ENCODE measurements at regions not wholly inside any gene's neighbourhood (a gene's known extent, or its start where the extent isn't known, plus 50 kb on each side); places are given as distances from the start of the nearest gene placed in this dataset.

DNA sequence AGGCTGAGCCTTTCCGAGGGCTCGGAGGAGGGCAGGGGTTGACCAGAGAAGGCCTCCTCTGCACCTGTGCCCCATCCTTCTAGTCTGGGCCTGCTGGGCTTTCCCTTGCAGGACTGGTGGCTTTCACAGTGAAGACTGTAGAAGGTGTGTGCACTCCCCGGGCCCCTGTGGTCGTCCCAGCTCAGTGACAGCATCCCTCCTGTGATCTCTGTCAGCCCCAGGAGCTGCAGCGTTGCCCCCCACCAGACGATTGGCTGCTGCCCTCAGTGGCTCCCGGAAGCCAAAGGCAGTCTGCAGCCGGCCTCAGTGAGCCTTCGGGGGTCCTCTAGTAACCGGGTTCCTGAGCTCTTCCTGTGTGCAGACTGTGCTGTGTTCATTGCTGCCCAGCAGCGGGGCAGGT lies 69.4 kb upstream of the EN2 start:
- H4K5ac ChIP-seq (ENCODE audit: insufficient read length, low read depth, low read length) = no peak overlapping the region
- H3K36me3 ChIP-seq (ENCODE audit: control insufficient read depth in 2 of 4, insufficient read depth in 4 of 4, low read length in 3 of 4) = no peaks in the 10 kb centered on the region
- no peaks in the 10 kb centered on the region for H3K9me3 ChIP-seq (ENCODE audit: insufficient read depth in 2 of 2, low read depth in 1 of 2, low read length in 1 of 2)
- no peaks in the 10 kb centered on the region for H3K79me1 ChIP-seq (ENCODE audit: low read depth, low read length)
- H2BK20ac ChIP-seq (ENCODE audit: low read length) = no peak overlapping the region
- H2BK120ac ChIP-seq (replicated peaks; ENCODE audit: low read depth, low read length) = no peak overlapping the region
- no peaks in the 10 kb centered on the region for H4K20me1 ChIP-seq (replicated peaks in 1 of 2; ENCODE audit: control insufficient read depth in 1 of 2, insufficient read depth in 2 of 2, low read length in 2 of 2)
- peaks cover 13 to 25% (median 21%) of the 10 kb centered on the region in 4 experiments for H3K27me3 ChIP-seq (replicated peaks in 1 of 4; ENCODE audit: control insufficient read depth in 3 of 4, extremely low read depth in 1 of 4, insufficient read depth in 3 of 4, low read length in 3 of 4)
- FAIRE-seq = no peak
- no peak overlapping the region for H2AK5ac ChIP-seq (ENCODE audit: low read depth, low read length)
- POLR2A ChIA-PET (ENCODE audit: partially characterized antibody) = no interaction called here
- no peak overlapping the region for H3K27ac ChIP-seq (ENCODE audit: low read depth, low read length)
- no peak overlapping the region for H2BK12ac ChIP-seq (ENCODE audit: low read depth, low read length)
- H3K4ac ChIP-seq (replicated peaks; ENCODE audit: insufficient read length, low read depth, low read length) = no peak overlapping the region
- no peak overlapping the region for H4K8ac ChIP-seq (ENCODE audit: extremely low read depth, insufficient read depth, low read length)
- H3K79me2 ChIP-seq (ENCODE audit: control insufficient read depth in 1 of 2, insufficient read depth in 2 of 2, low read length in 2 of 2) = no peaks in the 10 kb centered on the region
- no peaks in the 10 kb centered on the region for H3K23me2 ChIP-seq (ENCODE audit: low read depth, low read length)
- H3K4me2 ChIP-seq (ENCODE audit: insufficient read depth in 1 of 2, low read depth in 2 of 2, low read length in 2 of 2) = no peak overlapping the region
- no peak overlapping the region for H3K56ac ChIP-seq (replicated peaks; ENCODE audit: insufficient read length, low read depth, low read length)
- H3K18ac ChIP-seq (ENCODE audit: extremely low read depth, low read length) = no peak overlapping the region
- H3K14ac ChIP-seq (ENCODE audit: insufficient read length) = no peak overlapping the region
- H3K4me1 ChIP-seq (replicated peaks in 1 of 4; ENCODE audit: control insufficient read depth in 3 of 4, insufficient read depth in 4 of 4, low read length in 3 of 4) = no peaks in the 10 kb centered on the region
- H2BK5ac ChIP-seq (ENCODE audit: low read depth, low read length) = no peak overlapping the region
- 89% methylated on average over 9 of the region's 11 CpGs; no CpG with 5 or more reads in 1 of the 2 experiments for WGBS, 2 experiments (ENCODE audit: extremely low coverage in 1 of 2, insufficient coverage in 1 of 2, insufficient read length in 1 of 2, insufficient replicate concordance in 2 of 2, low coverage in 1 of 2, low lambda C conversion rate in 2 of 2, missing lambda C conversion rate in 1 of 2)
- CTCF ChIA-PET (ENCODE audit: partially characterized antibody) = interaction anchor here (1.0 to 2.1 kb wide), 7 partner anchors 9 to 461 kb away, joined by 3 to 6 read pairs (median 4); no protein-coding TSS in a partner anchor
- no peak for DNase-seq (ENCODE audit: low read depth in 1 of 2, low spot score in 2 of 2)
- H3K23ac ChIP-seq (ENCODE audit: insufficient read length) = no peak overlapping the region
- no peak overlapping the region for H2AFZ ChIP-seq (ENCODE audit: low read length)
- no peak overlapping the region for H4K91ac ChIP-seq (replicated peaks; ENCODE audit: insufficient read length, low read length)
- no peak overlapping the region for H3K4me3 ChIP-seq (ENCODE audit: extremely low read depth in 1 of 4, insufficient read depth in 2 of 4, low read depth in 3 of 4, low read length in 4 of 4)
- no peak overlapping the region for H2BK15ac ChIP-seq (ENCODE audit: low read length)
- no peak overlapping the region for H3K9ac ChIP-seq (replicated peaks in 1 of 4; ENCODE audit: extremely low read depth in 1 of 4, low read depth in 3 of 4, low read length in 3 of 4)
- no peak for TF ChIP-seq KDM1A (IDR thresholded peaks at IDR 0.05; ENCODE audit: borderline replicate concordance, low read length)
- no peak for TF ChIP-seq BRCA1 (IDR thresholded peaks at IDR 0.05; ENCODE audit: low read depth, low read length)
- no peak for TF ChIP-seq YY1 (IDR thresholded peaks at IDR 0.05; ENCODE audit: low read depth, low read length)
- TF ChIP-seq SP2 (IDR thresholded peaks at IDR 0.05; ENCODE audit: low read length) = no peak
- TF ChIP-seq EZH2 (IDR thresholded peaks at IDR 0.05; ENCODE audit: low read depth, low read length, severe bottlenecking) = no peak
- TF ChIP-seq RNF2 (IDR thresholded peaks at IDR 0.05; ENCODE audit: borderline replicate concordance, low read depth, low read length, missing control alignments, poor library complexity, severe bottlenecking) = no peak
- no peak for TF ChIP-seq TAF7 (optimal IDR thresholded peaks at IDR 0.05; ENCODE audit: borderline replicate concordance, low read depth, low read length)
